ENCODE measurements at regions not wholly inside any gene's neighbourhood (a gene's known extent, or its start where the extent isn't known, plus 50 kb on each side); places are given as distances from the start of the nearest gene placed in this dataset.
"Not testable (repeated sequence)": the region's sequence is repeated elsewhere in the genome, so short reads cannot be mapped to it uniquely, and the experiment has no call there.

GRCh38 chr5:155116456-155117251 is 103.1 kb downstream of the KIF4B start:
- DNase-seq = no peak

- DNase-seq = no peak
These were observed 112.1 kb downstream of the KIF4B start for GRCh38 chr5:155125551-155126095.

- DNase-seq = no peak
These were observed 113.0 kb downstream of the KIF4B start for GRCh38 chr5:155126573-155126972.

GRCh38 chr5:155127552-155127951 is 114.0 kb downstream of the KIF4B start:
- DNase-seq = no peak

GRCh38 chr5:155128786-155129512 is 115.4 kb downstream of the KIF4B start:
- no peak for DNase-seq

- DNase-seq = no peak
These were observed 115.9 kb downstream of the KIF4B start for GRCh38 chr5:155129513-155129880.

GRCh38 chr5:155134130-155134529 is 120.6 kb downstream of the KIF4B start:
- DNase-seq = no peak

GRCh38 chr5:155136216-155136850 is 122.8 kb downstream of the KIF4B start:
- no peak for DNase-seq

GRCh38 chr5:155137683-155138082 is 124.1 kb downstream of the KIF4B start:
- DNase-seq = no peak

- no peak for DNase-seq
These were observed 127.1 kb downstream of the KIF4B start for GRCh38 chr5:155140646-155141045.

GRCh38 chr5:155144956-155145355 is 131.4 kb downstream of the KIF4B start:
- DNase-seq = no peak

- DNase-seq = peak; percentile 7 to 26
These were observed 133.7 kb downstream of the KIF4B start for GRCh38 chr5:155147222-155147621.

GRCh38 chr5:155148694-155149093 is 135.1 kb downstream of the KIF4B start:
- DNase-seq = no peak

- peak; percentile 95 to 98 for DNase-seq
These were observed 136.5 kb downstream of the KIF4B start for GRCh38 chr5:155150012-155150411.

- no peak for DNase-seq
These were observed 141.4 kb downstream of the KIF4B start for GRCh38 chr5:155154973-155155372.

- not testable (repeated sequence) for DNase-seq
These were observed 149.5 kb downstream of the KIF4B start for GRCh38 chr5:155163084-155163483.

- DNase-seq = no peak
These were observed 154.2 kb downstream of the KIF4B start for GRCh38 chr5:155167736-155168135.

GRCh38 chr5:155181542-155181941 is 168.0 kb downstream of the KIF4B start:
- no peak for DNase-seq

GRCh38 chr5:155189476-155189875 is 175.9 kb downstream of the KIF4B start:
- DNase-seq = no peak

GRCh38 chr5:155189981-155190380 is 176.4 kb downstream of the KIF4B start:
- no peak for DNase-seq

GRCh38 chr5:155193029-155193428 is 179.5 kb downstream of the KIF4B start:
- DNase-seq = no peak

- DNase-seq = no peak
These were observed 180.0 kb downstream of the KIF4B start for GRCh38 chr5:155193483-155194107.

GRCh38 chr5:155200608-155201007 is 187.1 kb downstream of the KIF4B start:
- no peak for DNase-seq

Measured in AML-193 (cell line).